GM18861 (cell line): ENCODE measurements at regions not wholly inside any gene's neighbourhood (a gene's known extent, or its start where the extent isn't known, plus 50 kb on each side); places are given as distances from the start of the nearest gene placed in this dataset.
"Not testable (repeated sequence)": the region's sequence is repeated elsewhere in the genome, so short reads cannot be mapped to it uniquely, and the experiment has no call there.

ENCODE experiments used
- ATAC-seq: cut with Tn5 transposase; IDR thresholded peaks from one replicate; pipeline ENCODE4 v1.9.1; 2021; ENCODE audit not compliant: unreplicated experiment

DNA sequence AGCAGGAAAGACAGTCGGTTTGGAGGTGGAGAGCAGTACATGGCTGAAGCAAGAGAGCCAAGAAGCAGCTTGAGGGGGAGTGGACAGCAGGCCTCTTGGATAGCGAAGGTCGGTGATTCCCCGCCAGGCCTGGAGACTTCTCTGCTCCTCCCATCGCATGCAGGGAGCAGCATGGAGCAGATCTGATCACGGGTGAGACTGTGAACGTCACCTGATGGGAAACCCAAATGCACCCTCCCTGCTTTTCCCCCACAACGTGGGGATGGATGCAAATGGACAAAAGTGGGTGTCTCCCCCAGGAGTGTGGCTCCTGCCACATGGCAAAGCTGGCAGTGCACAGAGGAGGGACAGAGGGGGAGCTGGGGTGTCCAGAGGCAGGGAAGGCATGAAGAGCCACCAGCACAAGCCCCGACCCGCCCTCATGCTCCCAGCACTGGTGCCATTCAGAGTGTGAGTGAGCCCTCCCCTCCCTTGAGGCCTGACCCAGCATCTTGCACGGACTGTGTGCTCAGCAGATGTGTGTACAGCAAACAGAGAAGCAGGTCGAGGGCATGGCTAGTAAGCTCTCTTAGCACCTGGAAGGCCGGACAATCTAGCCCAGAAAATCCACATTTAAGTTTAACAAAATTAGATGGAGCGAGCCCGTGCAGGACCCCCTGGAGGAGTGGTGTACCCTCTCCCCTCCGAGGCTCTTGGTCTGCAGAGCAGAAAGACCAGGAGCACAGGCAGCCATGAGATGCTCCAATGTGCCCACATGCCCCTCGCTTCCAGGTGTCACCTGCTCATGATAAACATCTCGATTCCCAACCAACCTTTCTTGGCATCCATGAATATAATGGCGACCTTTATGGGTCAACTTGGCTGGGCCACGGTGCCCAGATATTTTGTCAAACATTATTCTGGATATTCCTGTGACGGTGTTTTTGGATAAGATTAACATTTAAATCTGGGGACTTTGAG is 661.7 kb downstream of the TBC1D22A start:
- no peak for ATAC-seq

DNA sequence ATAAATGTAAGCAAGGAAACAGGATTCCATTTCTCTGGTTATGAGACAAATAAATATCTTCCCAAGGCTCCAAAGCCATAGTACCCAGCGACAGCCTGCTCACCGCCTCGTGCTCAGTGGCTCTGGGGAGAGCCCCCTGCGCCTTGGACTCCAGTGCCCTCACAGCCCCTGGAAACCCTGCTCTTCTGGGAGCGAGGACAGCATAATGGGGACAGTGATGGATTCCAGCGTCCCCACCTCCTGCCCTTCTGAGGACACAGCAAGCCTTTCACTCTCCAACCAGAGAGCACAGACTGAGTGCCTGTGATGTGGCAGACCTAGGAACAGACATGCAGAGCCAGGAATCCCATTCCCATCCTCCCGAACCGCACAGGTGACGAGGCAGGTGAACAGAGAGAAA is 660.8 kb downstream of the TBC1D22A start:
- ATAC-seq, result no peak

- no peak for ATAC-seq
Measured at GRCh38 chr22:47422736-47423135, 660.3 kb downstream of the TBC1D22A start.

DNA sequence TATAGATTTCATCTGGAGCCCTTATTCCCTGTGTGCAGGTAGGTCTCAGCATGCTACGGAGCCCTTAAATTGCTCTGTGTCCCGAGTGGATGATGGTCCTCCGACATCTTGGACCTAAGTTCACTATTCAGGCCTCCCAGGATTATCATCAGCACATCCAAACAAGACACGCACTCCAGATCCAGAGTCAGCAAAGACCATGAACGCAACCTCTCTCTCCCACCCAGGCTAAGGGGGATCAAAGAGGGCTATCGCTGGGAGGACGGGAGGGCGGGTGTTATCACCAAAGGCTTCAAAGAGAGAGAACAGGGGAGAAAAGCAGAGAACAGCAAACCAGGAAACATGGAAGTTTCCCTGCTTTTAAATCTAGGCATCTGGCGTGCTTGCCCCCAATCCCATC is 659.4 kb downstream of the TBC1D22A start:
- no peak for ATAC-seq

DNA sequence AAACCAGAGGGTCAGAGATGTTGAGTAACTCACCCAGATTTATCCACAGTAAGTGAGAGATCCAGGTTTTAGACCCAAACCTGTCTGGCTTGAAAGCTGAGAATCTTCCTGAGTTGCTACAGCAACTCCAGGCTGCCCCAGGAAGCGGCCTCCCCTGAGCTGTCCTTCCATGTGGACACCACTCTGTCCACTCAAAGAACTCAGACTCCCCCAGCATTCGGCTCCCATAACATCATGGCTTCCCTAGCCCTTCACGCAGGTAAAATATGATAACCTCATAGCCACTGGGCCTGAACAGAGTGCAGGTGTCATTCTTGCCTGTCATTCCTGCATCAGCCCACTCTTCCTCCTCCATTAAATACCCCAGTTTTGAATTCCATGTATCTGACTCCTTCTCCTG is 657.8 kb downstream of the TBC1D22A start:
- ATAC-seq, result no peak

DNA sequence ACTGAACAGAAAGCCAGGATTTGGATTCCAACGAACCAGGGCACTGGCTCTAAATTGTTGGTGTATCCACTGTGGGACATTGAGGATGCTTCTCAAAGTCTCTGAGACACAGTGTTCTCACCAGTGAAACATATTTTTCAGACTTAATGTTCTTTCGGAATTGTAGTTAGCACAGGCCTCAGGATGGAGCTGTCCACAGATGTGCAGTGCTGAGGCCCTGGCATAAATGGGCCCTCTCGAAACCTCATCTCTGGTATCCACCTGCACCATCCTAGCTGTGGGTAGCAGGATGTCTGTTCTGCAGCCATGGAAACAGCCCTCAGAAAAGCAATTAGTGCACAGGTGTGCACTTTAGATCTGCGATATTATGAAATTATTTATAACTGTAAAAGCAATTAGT is 656.8 kb downstream of the TBC1D22A start:
- no peak for ATAC-seq

GRCh38 chr22:47417699-47418098 is 655.2 kb downstream of the TBC1D22A start:
- ATAC-seq, result no peak

GRCh38 chr22:47411006-47411405 is 648.6 kb downstream of the TBC1D22A start:
- no peak for ATAC-seq

DNA sequence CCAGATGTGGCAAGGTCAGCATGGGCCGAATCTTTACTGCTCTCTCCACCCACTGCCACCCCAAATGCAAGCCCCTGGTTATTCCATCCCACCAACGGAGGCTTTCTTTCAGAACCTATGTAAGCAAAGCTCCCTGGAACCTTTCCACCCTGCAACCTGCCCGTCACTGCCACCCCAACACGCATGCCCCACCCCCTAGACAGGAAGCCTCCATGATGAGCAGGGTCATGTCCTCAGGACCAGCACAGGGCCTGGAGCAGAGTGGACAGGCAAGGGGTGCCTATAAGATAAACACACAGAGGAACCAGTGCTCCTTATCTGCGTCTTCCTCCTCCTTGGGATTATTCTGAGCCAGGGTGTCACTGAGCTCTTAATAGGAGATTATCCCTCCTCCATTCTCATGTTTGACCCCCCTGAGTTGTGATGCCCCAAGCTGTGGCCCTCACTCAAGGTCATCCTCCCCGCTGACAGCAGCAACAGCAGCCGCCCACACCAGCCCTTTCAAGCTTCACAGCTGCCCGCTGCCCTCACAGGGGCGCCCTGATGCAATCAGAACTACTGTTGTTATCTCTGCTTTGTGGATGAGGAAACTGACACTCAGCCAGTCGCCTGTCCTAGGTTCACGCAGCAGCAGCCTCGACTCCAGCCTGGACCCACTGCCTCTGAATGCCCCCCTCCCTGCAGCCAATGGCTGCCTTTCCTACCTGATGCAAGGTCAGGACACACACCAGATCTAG is 647.3 kb downstream of the TBC1D22A start:
- no peak for ATAC-seq

DNA sequence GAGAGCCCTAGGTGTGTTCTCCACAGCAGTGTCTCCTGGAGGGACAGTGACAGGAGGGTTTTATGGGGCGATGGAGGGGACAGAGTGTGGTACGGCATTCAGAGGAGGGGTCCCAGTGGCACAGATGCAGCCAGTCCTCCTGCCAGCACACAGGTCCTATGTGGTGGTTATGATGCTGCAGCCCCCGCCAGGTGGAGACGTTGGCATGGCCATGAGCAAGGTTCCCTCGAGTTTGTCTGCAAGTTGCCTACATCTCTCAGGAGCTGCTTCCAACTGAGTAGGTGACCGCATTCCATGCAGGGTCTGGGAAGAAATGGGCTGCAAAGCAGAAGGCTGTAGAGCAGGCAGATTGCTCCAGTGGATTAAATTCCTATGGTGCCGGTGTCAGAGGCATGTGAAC is 646.0 kb downstream of the TBC1D22A start:
- no peak for ATAC-seq

DNA sequence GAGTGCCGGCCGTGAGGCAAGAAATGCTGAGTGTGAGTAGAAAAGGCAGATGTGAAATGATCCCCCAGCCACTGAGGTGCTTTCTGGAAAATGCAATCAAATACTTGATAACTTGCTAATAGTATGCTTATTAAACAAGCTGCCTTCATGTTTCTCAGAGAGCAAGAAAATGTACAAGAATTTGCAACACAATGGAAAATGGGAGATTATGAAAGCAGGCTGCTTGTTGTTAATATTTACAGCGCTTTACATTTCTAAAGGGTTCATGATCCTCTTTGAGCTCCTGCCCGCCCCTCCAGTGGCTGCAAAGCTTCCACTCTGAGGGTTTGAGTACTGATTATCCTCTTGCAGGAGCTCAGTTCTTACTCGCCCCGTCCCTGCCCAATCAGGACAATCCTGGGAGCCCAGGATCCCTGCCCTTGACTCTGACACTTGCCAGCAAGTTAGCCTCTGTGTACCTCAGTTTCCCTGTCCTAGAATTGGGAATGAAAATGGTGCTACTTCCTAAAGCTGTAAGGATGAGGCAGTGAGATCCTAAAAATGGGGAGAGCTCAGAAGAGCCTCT is 645.1 kb downstream of the TBC1D22A start:
- no peak for ATAC-seq

DNA sequence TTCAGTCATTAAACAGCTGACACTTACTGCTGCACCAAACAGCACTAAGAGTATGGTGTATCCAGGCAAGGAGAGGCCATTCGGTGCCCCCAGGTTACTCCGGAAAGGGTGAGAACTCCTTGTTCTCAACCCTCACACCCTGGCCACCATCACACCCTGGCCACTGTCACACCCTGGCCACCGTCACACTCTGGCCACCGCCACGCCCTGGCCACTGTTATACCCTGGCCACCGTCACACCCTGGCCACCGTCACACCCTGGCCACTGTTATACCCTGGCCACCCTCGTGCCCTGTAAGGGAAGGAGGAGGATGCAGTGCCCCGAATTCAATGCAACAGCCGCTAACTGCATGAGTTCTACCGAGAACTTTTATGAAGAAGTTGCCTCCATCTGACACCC is 644.4 kb downstream of the TBC1D22A start:
- ATAC-seq, result no peak

DNA sequence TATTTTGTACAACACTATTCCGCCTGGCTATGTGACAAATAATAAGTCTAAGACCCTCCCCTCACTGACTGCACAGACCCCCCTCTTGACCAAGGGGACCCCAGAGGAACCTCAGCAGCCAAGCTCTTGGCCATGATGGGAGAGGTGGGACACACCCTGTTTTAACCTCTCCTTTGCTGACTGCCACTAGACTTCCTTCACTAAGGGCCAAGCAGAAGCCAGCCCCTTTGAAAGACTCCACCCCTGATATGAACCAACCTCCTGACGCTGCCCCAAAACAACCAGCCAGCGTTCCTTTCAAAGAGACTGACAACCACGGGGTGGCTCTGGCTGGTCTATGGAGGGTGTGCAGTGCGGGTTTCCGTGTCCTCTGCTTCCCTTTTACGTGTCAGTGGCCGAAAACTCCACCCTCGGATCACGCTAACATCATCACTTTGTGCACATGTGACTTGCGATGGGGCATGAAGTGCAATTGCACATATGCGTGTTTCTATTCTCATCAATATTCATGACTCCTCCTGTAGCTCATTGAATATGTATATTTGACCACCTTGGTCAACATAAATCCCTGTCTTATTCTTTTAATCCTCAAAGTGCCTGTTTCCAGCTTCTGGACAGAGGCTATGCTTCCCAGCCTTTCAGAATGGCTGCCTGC is 643.9 kb downstream of the TBC1D22A start:
- no peak for ATAC-seq

GRCh38 chr22:47405222-47405621 is 642.8 kb downstream of the TBC1D22A start:
- ATAC-seq, result not testable (repeated sequence)

DNA sequence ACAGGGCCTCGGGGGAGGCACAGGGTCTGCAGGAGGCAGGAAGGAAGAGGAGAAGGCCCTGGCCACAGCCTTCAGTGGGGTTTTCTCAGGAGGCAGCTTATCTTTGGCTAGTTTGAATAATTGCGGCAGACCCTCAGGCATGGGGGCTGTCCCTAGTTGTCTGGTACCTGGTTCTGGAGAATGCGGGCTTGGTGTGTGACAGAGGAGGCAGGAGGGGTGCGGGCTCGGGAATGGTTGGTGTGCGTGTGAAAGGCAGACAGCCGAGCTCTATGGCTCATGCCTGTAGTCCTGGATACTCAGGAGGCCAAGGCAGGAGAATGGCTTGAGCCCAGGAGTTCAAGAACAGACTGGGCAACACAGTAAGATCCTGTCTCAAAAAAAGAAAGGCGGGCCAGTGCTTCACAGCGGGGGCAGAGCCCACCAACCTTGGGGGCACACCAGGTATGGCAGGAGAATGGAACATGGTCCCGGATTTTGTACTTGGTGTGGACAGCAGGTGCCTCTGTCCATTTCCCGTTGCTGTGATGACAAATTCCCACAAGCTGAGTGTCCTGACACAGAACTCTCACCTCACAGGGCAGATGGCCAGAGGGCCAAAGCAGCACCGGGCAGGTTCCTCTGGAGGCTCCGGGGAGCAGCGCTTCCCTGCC is 640.6 kb downstream of the TBC1D22A start:
- no peak for ATAC-seq

DNA sequence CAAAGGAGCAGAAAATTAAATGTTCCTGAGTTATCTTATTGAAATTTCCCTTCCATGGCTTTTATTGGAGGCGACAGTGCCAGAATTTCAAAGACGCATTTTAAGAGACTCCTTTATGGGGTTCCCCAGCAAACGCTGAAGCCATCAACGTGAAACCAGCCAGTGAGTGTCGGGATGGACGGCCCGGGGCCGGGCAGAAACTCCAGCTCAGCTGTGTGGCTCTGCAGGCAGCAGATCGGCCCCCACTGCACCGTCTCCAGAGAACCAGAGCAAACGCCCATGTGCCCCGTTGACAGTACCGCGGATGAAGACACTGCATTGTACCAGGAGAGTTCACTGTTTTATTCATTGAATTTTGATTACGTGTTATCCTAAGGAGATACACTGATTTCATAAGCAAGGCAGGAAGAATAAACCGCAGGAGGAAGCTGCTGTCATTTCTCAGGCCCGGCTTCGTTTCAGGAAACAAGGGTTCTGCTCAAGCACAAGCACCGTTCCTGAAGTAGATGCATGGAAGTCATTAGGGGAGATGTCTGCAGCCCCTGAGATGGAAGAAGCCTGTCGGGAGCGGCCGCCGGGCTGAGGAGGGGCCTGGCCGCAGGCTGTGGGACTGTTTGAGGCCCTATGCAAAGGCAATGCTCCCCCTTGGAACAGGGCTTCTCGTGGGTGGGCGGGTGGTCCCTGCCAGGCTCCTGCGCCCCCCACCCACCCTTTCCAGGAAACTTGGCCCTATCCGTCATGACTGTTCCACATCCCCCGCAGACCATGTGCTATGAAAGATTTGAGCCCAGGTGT is 639.7 kb downstream of the TBC1D22A start:
- ATAC-seq, result no peak

- ATAC-seq, result no peak
Measured at GRCh38 chr22:47401592-47401898, 639.1 kb downstream of the TBC1D22A start.

- ATAC-seq, result no peak
Measured at GRCh38 chr22:47400701-47401591, 638.5 kb downstream of the TBC1D22A start.

DNA sequence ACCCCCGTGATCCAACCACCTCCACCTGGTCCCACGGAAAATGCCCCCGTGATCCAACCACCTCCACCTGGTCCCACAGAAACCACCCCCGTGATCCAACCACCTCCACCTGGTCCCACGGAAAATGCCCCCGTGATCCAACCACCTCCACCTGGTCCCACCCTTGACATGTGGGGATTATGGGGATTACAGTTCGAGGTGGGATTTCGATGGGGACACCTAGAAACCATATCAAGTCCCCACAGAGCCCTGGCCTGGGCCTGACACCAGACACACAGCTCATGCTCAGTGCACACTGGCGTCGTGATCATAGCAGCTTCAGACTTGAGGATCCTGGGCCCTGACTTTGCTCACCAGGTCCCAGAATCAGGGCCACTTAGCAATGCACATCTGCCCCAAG is 637.7 kb downstream of the TBC1D22A start:
- ATAC-seq, result not testable (repeated sequence)
